DOHH2 (cell line): ENCODE measurements at regions not wholly inside any gene's neighbourhood (a gene's known extent, or its start where the extent isn't known, plus 50 kb on each side); places are given as distances from the start of the nearest gene placed in this dataset.

ENCODE experiments used
- EZH2phosphoT487 ChIP-seq: fragments of 200-600 bp; sonication (generic); IDR thresholded peaks from 2 replicates; pipeline ENCODE4 v1.6.1; 2017; ENCODE audit warnings: borderline replicate concordance, mild to moderate bottlenecking, antibody characterized with exemption, low read length, moderate library complexity, mixed read lengths
- TF ChIP-seq, protein P1 (sequence below): fragments of 200-600 bp; sonication (generic); IDR thresholded peaks from one replicate; pipeline ENCODE4 v1.5.1; 2014; ENCODE audit warnings: antibody characterized with exemption, mild to moderate bottlenecking, low read depth, low read length; ENCODE audit not compliant: poor library complexity, severe bottlenecking

DNA sequence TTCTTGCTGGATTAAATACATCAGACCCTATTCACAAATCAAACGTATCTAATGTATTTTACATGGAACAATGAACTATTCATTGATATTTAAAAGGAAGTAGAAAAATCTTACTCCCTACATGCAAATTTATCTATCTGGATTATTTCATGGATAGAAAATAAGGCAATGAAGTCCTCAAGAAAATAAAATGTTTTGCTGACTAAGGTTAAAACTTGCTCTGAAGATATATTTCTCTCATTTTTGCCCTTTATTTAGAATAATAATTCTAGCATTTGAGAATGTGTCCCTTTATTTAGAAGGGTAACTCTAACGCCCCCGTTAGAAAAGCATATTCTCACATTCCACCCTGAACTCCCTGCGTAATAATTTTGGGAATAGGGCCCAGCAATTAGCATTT lies 627.0 kb upstream of the ZP4 start:
- TF ChIP-seq, protein P1, sequence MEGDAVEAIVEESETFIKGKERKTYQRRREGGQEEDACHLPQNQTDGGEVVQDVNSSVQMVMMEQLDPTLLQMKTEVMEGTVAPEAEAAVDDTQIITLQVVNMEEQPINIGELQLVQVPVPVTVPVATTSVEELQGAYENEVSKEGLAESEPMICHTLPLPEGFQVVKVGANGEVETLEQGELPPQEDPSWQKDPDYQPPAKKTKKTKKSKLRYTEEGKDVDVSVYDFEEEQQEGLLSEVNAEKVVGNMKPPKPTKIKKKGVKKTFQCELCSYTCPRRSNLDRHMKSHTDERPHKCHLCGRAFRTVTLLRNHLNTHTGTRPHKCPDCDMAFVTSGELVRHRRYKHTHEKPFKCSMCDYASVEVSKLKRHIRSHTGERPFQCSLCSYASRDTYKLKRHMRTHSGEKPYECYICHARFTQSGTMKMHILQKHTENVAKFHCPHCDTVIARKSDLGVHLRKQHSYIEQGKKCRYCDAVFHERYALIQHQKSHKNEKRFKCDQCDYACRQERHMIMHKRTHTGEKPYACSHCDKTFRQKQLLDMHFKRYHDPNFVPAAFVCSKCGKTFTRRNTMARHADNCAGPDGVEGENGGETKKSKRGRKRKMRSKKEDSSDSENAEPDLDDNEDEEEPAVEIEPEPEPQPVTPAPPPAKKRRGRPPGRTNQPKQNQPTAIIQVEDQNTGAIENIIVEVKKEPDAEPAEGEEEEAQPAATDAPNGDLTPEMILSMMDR = no peak
- TF ChIP-seq EZH2phosphoT487 = no peak
